Amniotic epithelial cell (primary cell): ENCODE measurements at regions not wholly inside any gene's neighbourhood (a gene's known extent, or its start where the extent isn't known, plus 50 kb on each side); places are given as distances from the start of the nearest gene placed in this dataset.

Experiments used
- DNase-seq: peaks from one replicate; pipeline ENCODE4 v3.0.0-alpha.2; 2010; ENCODE audit warnings: low read depth

DNA sequence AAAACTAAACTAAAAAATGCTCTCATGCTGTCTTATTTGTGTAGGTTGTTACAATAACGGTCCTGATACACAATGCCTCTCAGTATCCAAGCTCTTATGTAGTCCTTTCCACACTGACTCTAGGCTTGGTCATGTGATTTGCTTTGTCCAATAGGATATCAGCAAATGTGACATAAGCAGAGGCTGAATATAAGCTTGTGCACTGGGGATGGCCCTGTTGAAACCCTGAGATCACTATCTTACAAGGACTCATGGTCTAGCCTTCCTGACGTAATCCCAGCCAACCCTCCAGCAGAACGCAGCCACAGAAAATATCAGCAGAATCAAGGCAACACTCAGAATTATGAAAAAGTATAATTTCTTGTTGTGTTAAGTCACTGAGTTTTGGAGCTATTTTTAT lies 145.1 kb upstream of the CCN2 start:
- peak; percentile 53 for DNase-seq

DNA sequence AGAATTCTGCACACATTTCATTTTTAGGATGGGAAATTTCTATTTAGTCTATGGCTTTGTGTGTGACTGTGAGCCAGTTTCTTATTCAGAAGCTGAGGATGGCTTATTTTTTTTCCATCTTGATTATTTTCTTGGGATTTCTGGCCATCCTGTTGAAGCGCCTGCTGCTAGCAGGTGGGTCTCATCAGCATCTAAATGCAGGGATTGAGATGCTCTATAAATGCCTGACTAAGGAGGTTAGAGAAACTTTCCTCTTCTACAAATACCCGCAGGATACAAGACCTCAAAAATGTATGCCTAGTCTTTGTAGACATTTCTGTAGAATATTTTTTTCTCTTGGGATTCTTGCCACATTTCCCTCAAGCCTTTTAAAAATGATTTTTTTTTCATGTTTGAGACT lies 138.0 kb upstream of the CCN2 start:
- no peak for DNase-seq

GRCh38 chr6:132088150-132088549 lies 137.0 kb upstream of the CCN2 start:
- DNase-seq: no peak

- DNase-seq: no peak
Measured at GRCh38 chr6:132087391-132087790, 136.2 kb upstream of the CCN2 start.

- no peak for DNase-seq
Measured at GRCh38 chr6:132085731-132086130, 134.6 kb upstream of the CCN2 start.

DNA sequence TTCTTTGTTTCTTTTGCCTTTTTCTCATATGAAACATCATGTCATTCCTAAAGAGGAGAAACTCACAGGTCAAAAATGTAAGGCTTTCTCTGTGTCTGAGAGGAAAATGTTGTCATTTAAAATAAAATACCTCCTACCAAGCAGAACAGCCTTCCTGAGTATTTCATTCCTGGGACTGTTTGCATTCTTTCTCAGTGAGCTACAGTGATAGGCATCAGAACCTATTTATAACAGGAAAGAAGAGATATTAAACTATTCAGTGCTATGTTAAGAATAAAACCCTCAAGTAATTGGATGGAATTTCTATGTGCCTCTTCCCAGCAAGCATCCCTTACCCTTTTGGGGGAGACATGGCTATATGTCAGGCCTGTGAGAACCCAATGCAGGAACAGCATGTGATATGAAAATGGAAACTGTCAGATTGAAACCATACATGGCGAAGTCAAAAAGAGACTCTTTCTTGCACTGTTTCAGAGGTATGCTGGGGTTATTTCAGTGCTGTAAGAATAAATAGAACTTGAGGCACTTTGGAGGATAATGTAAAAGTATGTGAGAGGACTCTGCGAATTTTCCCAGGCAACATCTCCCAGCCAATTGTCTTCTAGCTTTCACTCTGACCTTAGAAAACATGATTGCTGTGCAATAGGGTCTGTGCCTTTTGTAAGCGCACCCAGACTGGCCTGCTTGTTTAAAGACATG lies 133.8 kb upstream of the CCN2 start:
- DNase-seq: peak; percentile 94

- no peak for DNase-seq
Measured at GRCh38 chr6:132082421-132082820, 131.2 kb upstream of the CCN2 start.

DNA sequence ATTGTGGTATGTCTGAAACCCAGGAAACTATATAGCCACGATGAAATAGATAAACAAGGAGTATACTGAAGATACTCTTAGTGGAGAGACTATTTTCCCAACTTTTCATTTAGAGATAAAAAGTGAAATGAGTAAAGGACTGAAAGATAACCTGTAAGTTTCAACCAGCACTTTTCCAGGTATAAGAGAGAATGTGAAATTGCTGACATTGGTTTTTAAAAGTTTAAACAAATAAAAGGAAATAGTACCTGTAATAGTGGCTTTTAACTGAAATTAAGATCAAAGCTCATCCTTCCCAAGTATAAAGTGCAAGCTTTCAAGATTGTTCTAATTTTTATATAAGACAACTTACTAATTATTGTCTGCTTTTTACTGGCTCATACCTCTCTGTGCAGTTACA lies 130.2 kb upstream of the CCN2 start:
- no peak for DNase-seq

- DNase-seq: no peak
Measured at GRCh38 chr6:132079286-132079685, 128.1 kb upstream of the CCN2 start.

- no peak for DNase-seq
Measured at GRCh38 chr6:132076452-132076851, 125.3 kb upstream of the CCN2 start.

DNA sequence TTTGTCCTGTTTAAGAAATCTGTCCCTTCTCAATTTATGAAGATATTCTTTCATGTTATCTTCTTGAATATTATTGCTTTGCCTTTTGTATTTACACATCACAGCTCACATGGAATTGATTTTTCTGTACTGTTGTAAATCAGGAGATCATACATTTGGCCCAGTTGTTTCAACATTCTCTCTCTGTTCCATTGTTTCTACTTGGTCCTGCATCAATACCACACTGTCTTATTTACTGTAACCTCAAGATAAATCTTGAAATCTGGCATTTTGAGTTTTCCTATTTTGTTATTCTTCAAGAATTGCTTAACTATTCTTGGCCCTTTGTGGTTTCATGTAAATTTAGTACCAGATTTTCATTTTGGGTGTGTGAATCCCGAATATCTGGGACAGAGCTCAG lies 121.7 kb upstream of the CCN2 start:
- no peak for DNase-seq

- no peak for DNase-seq
Measured at GRCh38 chr6:132072271-132072670, 121.1 kb upstream of the CCN2 start.

GRCh38 chr6:132070356-132070755 lies 119.2 kb upstream of the CCN2 start:
- DNase-seq: no peak

GRCh38 chr6:132068766-132069165 lies 117.6 kb upstream of the CCN2 start:
- no peak for DNase-seq

DNA sequence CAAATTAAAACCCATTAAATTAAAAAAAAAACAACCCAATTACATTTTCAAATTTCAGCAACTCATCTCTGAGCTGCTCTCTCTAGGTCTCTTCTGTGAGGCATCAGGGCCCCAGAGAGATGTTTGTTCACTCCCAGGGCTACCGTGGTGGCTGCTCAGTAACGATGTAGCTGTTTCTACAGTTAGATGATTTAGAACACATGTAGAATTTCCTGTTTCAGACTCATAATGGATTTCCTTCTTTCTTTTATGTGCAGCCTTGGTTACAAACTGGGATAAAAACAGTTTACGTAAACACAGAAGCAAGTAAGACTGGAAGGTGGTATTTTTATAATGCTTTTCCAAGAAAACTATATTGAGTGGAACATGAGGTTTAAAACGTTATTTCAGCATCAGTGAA lies 116.1 kb upstream of the CCN2 start:
- no peak for DNase-seq

DNA sequence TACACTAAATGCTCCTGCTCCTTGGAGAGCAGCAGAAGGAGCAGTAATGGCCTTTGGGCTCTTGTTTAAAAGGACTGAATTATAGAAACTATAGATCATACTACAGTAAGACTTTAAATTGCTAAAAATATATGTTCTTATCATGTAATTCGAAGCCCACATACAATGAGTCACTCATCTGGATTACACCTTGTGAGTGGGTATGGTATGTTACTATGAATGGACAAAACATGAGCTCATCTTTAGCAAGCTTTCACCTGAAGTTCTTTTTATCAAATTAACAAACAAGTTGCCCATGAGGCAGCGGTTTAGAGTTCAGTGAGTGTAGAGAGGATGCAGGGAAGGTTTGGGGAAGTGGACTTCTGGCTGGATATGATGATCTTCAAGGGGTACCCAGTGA lies 114.4 kb upstream of the CCN2 start:
- peak; percentile 33 for DNase-seq

DNA sequence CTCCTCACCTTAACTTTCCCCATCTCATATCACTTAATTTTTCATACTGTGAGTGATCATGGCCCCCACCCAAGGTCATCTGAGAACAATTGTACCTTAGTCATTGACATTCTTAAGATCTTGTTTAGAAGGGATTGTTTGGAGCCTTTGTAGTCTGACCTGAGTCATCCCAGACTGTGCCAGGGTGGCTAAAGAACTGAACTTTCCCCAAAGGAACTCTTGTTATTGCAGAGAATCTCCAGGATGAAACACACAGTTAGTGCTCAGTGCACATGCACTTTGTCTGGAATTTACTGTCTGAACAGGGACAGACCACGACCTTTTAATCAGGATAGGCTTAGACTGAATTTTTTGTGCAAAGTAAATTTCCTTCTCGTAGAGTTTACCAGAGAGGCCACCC lies 112.6 kb upstream of the CCN2 start:
- peak; percentile 77 for DNase-seq

- peak; percentile 55 for DNase-seq
Measured at GRCh38 chr6:132063204-132063603, 112.0 kb upstream of the CCN2 start.

GRCh38 chr6:132062626-132063025 lies 111.5 kb upstream of the CCN2 start:
- no peak for DNase-seq

- no peak for DNase-seq
Measured at GRCh38 chr6:132061381-132061780, 110.2 kb upstream of the CCN2 start.

GRCh38 chr6:132060591-132060990 lies 109.4 kb upstream of the CCN2 start:
- peak; percentile 55 for DNase-seq

GRCh38 chr6:132058975-132059374 lies 107.8 kb upstream of the CCN2 start:
- peak; percentile 30 for DNase-seq

DNA sequence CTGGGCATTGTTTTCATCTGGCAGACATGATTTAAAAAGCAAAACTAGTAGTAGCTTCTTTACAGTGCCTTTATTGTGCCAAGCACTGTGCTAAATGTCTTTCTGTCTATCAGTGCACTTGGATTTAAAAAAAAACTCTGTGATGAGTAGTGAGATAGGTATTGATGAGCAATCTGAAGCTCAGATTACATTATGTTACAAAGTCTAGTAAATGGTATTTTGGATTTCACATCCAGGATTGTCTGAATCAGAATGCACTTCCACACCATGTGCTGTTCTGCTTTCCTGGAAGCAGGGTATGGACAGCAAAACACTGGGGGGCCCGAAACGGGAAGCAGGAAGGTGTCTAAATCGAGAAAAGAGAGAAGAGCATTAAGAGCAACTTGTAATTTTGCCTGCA lies 103.4 kb upstream of the CCN2 start:
- peak; percentile 24 for DNase-seq

DNA sequence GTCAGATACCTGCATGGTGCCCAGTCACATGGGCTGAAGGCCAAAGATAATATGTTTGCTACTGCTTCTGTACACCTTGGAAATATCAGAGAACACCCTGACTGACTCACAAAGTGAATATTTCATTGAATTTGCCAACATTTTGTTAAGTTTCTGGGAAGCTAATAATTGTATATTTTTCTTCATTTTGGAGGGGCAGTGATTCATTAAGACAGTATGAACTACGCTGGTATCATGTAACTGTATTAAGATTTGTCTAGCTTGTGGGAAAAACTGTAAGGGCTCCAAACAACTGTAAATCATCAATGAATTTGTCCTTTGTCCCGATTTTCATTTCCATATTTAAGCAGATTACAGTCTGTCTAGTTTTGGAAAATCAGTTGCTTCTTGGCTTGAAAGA lies 102.3 kb upstream of the CCN2 start:
- no peak for DNase-seq

DNA sequence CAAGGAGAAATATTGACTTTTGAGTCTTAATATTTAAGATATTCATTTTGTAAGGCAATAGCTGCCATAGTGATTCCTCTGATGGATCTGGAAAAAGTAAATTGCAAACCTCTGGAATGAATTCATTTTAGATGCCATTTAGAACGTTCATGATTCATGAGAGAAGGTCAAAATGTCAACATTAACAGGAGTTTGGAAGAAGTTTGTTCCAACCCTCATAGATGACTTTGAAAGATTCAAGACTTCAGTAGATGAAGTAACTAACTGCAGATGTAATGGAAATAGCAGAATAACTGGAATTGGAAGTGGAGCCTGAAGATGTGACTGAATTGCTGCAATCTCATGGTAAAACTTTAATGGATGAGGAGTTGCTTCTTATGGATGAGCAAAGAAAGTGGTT lies 100.9 kb upstream of the CCN2 start:
- no peak for DNase-seq
